Hepatic stellate cell (primary cell): ENCODE measurements at regions not wholly inside any gene's neighbourhood (a gene's known extent, or its start where the extent isn't known, plus 50 kb on each side); places are given as distances from the start of the nearest gene placed in this dataset.
"Not testable (repeated sequence)": the region's sequence is repeated elsewhere in the genome, so short reads cannot be mapped to it uniquely, and the experiment has no call there.

Source experiments
- DNase-seq: peaks from one replicate; pipeline ENCODE4 v3.0.0; 2011; ENCODE audit warnings: low spot score

- DNase-seq = no peak
These were observed 1736.9 kb upstream of the CELF4 start for GRCh38 chr18:39302481-39302880.

DNA sequence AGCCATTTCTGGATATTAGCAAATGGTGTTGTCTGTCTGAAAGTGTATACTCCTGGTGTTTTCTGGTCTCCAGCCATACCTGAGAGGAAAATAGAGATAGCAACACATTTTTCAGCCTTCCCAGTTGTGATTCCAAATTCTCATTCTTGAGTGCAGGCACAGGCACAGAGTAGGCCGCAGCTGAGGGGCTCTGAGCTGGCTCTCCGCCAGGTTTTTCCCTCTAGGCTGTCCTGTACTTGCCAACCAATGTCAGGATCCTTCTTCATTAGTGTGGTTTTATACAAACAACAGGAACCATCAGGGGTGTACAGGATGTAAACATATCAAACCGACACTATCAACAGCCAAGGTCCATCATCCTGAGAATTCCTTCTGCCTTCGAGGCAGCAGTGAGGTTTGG lies 1733.6 kb upstream of the CELF4 start:
- no peak for DNase-seq

DNA sequence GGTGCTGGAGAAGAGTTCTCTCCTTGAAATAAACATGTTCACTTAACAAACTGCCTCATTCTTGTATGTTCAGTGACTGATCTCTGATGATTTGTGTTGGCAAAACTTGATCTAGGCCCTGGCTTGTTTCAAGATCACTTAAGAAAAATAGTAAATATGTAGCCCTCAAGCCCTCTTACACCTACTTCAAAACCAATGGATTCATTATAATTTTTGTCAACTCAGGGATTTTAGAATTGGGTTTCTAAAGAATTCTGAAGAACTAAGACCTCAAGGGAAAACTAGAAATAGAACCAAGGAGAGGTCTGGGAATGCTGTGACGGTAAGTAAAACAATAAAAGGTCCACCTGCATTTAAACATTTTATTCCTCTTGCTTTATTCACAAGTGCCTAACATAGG lies 1731.6 kb upstream of the CELF4 start:
- DNase-seq = no peak

- DNase-seq = no peak
These were observed 1730.8 kb upstream of the CELF4 start for GRCh38 chr18:39296293-39296888.

GRCh38 chr18:39276764-39277163 lies 1711.2 kb upstream of the CELF4 start:
- no peak for DNase-seq

- no peak for DNase-seq
These were observed 1708.9 kb upstream of the CELF4 start for GRCh38 chr18:39274535-39274934.

DNA sequence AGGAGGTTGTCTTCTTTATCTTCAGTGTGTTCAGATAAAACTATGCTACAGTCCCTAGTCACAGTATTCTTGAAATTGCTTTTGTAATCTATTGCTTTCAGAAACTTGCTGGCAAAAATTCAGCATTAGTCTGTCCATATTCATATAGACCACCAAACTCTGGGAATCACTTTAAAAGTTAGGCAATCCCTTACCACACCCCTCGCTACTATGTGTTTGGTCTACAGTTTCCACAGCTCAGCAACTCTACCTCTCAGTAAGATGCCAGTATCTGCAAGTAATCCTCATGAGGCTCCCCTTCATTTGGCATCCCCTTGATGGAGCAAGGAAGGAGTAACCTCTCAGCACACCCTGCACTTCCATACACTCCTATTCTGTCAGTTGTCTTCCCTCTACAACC lies 1706.6 kb upstream of the CELF4 start:
- DNase-seq = no peak

GRCh38 chr18:39271654-39272053 lies 1706.1 kb upstream of the CELF4 start:
- DNase-seq = no peak

GRCh38 chr18:39260565-39260964 lies 1695.0 kb upstream of the CELF4 start:
- no peak for DNase-seq

DNA sequence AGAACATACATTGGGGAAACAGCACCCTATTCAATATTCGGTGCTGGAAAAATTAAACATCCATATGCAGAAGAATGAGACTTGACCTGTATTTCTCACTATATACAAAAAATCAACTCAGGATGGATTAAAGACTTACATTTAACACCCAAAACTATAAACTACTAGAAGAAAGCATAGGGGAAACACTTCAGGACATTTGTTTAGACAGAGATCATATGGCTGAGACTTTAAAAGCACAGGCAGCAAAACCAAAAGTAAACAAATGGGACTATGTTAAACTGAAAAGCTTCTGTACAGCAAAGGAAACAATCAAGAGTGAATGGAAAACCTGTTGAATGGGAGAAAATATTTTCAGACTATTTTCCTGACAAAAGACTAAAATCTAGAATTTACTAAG lies 1694.1 kb upstream of the CELF4 start:
- DNase-seq = no peak

GRCh38 chr18:39244242-39244641 lies 1678.6 kb upstream of the CELF4 start:
- no peak for DNase-seq

DNA sequence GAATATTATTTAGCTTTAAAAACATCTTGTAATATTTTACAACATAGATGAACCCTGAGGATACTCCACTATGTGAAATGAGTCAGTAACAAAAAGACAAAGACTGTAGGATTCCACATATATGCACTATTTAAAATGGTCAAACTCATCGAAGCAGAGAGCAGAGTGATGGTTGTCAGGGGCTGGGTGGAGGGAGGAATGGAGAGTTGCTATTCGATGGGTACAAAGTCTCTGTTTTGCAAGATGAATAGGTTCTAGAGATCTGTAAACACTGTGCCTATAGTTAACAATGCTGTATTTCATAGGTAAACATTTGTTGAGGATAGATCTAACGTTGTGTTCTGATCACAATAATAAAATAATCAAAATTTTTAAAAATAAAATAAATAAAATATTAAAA lies 1675.9 kb upstream of the CELF4 start:
- no peak for DNase-seq

GRCh38 chr18:39238981-39239660 lies 1673.5 kb upstream of the CELF4 start:
- no peak for DNase-seq

- DNase-seq = no peak
These were observed 1669.6 kb upstream of the CELF4 start for GRCh38 chr18:39235118-39235719.

- DNase-seq = no peak
These were observed 1667.3 kb upstream of the CELF4 start for GRCh38 chr18:39232937-39233336.

- no peak for DNase-seq
These were observed 1666.9 kb upstream of the CELF4 start for GRCh38 chr18:39232490-39232889.

- DNase-seq = no peak
These were observed 1664.6 kb upstream of the CELF4 start for GRCh38 chr18:39230086-39230803.

GRCh38 chr18:39227769-39228168 lies 1662.2 kb upstream of the CELF4 start:
- not testable (repeated sequence) for DNase-seq

- no peak for DNase-seq
These were observed 1659.8 kb upstream of the CELF4 start for GRCh38 chr18:39225373-39225772.

GRCh38 chr18:39223283-39223682 lies 1657.7 kb upstream of the CELF4 start:
- DNase-seq = no peak

DNA sequence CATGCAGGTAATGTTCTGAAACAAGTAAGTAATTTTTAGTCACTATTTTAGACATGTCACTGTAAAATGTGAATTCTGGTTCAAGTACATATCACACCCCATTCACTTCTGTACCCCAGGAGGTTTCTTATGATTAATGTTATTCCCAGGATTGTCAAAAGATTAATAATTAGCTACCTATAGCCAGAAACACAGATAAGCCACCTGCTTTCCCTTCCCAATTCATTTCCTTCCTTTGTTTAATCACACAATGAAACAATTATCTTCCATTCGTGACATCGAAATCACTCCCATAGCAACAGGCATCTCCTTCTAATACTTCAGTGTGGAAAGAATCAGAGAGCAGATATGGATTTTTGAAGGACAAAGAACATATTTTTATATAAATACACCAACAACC lies 1650.3 kb upstream of the CELF4 start:
- DNase-seq = no peak

DNA sequence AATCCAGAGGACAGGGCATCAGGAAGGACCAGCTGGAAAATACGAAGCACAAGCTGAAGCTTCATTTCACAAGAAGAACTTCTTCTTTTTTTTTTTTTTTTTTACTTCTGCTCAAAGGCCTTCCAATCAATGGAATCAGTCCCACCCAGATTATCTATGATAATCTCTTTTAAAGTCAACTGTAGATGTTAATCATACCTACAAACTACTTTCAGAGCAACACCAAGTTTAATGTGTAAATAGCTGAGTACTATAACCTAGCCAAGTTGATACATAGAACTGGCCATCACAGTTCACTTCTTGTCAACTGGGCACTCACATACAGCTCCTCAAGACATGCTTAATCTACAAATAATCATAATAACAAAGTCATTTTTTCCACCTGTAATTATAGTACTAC lies 1645.9 kb upstream of the CELF4 start:
- DNase-seq = no peak

DNA sequence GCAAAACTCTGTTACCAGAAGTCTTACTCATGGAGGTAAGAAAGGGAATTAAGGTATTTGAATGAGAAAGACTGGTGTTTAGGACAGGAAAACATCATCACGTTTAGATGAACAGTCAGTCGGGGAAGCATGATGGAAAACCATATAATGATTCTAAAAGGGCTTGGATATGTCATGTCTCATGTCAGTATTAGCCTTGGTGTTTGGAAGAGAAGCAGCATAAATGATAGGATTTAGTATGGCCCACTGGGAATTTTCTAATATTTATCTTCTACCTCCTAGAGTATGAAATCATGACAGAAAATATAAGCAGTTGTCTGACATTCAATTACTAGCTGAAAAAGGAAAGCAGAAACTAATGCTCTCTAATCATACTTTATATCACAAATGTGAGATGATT lies 1643.6 kb upstream of the CELF4 start:
- DNase-seq = no peak
